Medulla oblongata (tissue), 1 donor: ENCODE measurements at regions not wholly inside any gene's neighbourhood (a gene's known extent, or its start where the extent isn't known, plus 50 kb on each side); places are given as distances from the start of the nearest gene placed in this dataset.
"Not testable (repeated sequence)": the region's sequence is repeated elsewhere in the genome, so short reads cannot be mapped to it uniquely, and the experiment has no call there.

Experiments used
- DNase-seq: peaks from one replicate; pipeline ENCODE4 v3.0.0-alpha.2; 2015; ENCODE audit errors: extremely low spot score

DNA sequence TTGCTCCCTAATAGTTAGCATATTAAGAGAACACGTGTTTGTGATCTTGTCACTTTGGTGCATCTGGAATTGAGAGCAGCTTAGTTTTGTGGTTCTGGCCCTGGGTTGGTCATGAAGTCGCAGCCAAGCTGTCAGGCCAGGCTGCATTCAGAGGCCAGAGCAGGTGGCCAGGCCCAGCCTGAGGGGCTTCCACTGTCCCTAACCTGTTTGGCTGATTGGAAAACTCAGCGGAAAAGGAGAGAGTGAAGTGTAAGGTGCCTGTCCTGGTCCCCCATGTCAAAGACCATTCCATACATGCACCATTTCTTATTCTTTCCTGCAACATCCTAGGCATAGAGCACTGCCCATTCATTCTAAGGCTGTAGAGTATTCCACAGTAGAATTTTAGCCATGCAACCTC is 111.5 kb upstream of the IGLL5 start:
- DNase-seq, result no peak

DNA sequence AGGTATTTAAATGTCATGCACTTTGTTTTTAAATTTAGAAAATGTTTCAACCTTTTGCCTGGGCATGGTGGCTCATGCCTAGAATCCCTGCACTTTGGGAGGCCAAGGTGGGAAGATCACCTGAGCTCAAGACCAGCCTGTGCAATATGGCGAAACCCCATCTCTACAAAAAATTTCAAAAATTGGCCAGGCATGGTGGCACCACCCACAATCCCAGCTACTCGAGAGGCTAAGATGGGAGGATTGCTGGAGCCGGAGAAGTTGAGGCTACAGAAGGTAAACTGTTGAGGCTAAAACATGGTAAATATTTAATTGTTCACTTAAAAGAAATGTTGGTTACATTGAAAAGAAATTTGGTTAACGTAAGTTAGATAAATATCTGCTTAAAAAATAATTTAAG is 108.4 kb upstream of the IGLL5 start:
- DNase-seq, result no peak

DNA sequence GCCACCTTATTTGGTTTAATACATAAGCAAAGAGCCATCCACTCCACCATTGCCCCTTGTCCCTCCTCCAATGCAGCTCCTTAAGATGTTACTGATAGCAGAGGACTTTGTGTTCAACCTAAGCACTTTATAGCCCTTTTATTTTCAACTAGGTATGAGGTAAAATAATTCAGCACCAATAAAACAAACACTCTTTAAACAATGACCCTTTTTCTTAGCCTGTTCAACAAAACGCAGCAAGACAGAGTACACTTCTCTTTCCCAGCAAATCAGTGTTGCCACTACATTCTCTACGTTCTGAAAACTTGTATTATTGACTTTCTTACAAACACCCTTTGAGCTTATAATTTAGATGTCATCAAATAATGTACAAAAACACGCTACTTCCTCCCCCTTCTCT is 104.0 kb upstream of the IGLL5 start:
- no peak for DNase-seq

DNA sequence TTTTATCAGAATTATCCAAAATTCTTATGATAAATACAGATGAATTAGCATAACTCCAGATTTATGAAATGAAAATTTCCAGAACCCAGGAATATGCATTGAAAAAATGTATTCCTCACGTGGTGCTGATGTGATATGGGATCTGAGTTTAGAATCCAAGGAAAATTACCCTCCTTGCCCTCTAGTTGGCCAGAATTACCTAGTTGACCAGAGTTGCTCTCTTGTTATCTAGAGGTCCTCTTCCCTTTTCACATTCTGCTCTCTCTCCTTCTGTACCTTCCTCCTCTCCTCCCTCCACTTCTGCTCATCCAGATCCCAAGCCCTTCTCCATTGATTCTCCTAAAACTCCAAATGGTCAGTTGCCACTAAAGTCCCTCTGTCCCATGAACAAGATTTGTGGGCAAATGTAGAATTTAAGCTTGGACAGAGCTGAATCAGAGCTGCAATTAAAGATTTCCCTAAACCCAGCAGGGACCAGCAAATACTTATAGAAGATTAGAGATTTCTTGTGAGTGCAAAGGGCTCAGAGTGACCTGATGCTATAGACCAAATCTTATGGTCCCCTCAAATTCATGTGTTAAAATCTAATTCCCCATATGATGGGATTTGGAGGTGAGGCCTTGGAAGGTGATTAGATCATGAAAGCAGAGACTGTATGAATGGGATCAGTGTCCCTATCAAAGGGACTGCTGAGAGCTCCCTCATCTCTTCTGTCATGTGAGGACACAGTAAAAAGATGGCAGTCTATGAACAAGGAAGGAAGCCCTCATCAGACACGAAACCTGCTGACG is 103.2 kb upstream of the IGLL5 start:
- no peak for DNase-seq

DNA sequence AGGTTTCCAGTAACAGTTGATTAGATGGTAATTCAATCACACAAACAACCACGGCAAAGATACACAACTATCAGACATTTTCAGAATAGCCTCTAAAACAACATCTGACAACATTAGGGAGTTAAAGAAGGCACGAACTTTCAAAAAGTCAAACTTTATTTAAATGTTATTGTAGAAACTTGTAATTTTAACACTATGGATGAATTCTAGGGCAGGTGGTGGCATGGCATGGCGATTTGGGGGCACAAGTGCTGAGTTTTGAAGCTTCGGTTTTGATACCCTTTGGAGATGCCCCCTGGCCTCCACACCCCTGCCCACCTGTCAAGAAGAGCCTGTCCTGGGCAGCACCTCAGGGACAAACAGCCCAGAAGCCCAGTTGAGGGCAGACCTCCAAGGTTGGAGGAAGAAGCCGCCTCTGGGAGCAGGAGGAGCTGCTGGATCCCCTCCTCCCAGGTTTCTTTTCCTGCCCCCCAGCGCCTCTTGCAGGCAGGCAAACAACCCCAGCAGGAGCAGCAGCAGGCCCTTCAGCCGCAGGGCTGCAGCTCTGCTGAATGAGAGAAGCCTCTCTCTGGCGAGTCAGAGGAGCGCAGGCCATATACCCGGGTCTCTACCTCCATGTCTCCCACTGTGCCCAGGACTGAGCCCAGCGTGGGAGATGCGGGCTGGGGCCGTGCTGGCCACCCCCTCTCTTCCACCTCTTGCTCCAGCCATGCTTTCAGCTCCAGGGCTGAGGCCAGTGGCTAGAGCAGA is 102.1 kb upstream of the IGLL5 start:
- no peak for DNase-seq

DNA sequence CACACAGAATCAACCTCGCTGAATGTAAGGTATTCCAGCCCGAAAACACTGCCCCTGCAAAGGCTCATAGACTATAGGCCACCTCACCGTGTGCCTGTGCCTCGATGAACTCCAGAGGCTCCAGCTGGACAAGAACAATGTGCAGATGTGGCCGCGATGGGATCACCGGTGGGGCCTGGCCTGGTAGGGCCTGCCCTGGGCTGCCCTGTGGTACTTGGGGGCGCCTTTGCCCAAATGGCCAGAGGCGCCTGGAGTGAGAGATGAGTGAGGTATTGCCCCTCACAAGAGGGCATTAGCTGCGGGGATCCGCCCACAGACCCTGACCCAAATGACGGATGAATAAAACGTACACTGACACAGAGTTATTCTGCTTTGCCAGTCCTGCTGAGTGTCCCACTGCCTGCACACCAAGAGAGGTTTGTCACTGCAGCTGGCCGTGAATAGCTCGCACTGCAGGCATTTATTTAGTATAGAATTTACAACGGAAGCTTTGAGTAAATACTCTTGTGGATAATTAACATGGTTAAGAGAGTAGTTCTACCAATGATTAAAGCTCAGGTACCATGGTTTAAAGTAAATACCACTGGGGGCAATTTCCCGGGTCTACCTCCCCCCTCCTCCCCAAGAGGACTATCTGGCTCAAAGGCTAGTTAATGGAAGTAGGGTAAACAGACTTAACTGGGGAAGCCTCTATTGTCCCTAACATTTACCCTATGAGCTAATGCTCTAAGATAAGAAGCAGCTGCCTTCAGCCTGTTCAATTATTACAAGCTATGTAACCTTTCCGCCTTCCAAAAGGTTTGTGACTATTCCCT is 101.1 kb upstream of the IGLL5 start:
- no peak for DNase-seq

DNA sequence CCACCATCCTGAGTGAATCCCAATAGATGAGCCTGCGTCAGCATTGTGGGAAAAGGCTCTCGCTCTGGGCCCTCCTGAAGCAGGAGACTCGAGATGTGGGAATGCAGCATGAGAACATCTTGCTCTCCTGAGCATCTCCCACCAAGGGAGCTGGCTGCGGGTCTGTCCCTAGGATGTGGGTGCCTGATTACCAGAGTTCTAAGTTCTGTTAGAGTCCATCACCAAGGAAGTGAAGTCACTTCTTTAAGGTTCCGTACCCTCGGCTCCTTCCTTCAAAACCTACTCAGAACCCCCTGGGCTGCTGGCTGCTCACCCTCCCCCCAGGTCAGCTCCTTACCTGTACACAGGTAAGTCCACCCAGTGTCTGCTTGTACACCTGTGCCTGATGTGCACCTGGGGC is 100.5 kb upstream of the IGLL5 start:
- no peak for DNase-seq

DNA sequence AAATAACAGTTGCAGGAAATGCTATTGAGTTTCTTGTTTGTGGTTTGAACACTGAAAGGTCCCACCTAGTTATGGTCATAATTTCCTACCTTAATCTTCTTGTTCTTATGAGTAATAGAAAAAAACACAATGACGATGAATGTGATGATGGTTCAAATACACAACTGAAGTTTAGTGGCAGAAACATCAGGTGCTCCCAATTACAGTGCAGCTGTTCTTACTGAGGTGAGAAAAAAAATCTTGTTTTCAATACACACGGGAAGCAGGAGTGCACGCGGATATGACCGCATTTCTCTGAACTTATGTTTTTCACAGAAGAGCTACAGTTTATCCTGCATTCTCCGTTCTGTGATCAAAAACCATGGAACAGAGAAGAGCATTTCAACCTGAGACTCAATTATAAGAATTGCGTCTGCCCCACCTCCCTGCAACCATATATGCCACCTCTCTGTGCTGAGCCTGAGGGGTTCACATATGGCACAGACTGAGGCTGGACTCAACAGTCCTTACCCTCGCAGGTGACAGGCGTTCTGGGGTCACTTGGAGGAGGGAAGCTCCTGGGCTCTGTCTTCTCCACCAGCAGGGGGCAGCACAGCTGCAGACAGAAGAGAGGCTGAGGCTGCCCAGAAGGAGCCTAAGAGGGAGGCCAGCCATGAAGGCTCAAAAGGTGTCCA is 99.7 kb upstream of the IGLL5 start:
- peak; percentile 63 for DNase-seq

DNA sequence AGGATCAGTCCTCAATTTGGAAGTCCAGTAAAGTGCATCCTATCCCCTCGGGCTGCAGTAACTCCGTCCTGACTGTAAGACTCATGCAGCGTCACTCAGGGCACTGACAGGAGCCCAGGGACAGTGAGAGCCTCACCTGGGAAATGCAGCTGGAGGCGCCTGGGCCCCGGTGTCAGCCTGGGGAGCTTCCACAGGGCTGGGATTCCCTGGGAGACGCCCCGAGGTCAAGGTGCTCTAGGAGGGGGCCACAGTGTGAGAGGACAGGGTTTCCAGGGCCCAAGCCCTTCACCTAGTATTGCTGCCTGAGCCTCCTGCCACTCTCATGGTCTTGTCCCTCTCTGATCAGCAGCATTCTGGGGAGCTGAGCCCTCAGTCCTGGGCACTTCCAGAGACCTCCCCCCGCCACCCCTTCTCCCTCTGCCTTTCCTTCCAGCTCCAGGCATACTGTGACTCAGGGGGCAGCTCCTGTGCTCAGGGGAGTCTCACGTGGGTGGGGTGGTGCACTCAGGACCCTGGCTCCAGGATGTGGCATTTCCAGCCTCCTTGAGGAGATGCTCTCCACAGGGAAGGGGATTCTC is 99.1 kb upstream of the IGLL5 start:
- no peak for DNase-seq

DNA sequence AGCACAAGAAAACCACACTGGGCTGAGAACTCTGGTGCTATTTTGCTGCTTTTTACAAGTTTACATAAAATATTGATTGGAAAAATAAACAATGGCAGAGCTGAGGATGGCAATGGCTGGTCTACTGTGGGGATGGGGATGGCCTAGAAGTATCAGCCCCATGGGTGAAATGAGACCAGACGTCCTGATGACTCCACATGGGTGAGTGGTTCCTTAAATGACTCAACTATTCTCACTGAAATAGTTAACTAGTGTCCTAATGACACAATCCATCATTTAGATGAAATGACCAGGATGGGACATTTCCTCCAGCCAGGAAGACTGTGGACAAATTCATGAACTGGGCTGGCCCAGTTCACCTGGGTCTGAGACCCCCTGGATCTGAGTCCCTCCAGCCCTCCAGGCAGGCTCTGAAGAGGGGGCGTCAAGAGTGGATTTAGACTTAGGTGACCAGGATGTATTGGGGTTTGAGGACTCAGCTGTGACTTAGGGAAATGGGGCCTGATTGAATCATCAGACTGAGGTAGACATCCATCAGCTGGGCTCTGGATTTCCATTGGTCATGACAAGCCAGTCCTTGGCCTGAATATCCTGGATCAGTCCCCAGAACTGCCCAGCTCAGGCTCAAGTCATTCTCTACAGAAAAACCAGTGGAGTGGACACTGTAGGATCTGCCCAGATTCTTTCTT is 98.2 kb upstream of the IGLL5 start:
- DNase-seq, result no peak

DNA sequence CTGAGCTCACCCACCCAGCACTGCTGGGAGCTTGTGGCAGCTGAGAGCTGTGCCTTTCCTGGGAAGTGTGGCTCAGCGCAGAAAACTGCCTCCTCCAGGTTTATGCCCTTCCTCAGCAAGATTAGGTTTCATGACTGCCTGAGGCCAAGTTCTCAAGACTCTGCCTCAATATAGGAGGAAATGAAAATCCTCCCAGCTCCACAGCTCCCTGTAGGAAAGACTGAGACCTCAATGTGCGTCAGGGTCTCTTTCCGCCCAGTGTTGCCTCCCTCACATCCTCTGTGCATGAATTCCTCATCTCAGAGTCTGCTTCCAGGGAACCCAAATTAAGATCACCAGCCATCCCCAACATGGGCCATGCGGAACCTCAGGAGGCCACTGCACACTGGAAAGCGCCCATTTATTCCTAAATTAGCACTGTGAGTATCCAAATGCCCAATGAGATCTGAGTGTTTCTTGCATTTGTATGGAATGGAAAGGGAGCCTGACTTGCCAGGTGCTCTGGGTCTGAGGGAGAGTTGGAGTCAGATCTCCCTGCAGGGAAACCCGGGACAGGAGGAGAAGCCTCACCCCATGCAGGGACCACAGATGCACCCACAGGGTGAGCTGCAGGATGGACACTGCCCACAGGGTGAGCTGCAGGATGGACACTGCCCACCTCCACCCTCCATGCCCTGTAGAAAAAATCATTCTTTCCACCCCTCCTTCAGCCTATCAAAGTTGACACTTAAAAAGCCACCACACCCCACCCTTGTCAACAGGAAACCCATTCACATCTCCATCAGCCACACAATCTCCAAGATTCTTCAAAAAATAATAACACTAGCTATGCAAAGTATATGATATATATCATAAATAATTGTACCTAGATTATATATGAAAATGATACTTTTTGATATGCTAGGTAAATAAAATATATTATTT is 97.4 kb upstream of the IGLL5 start:
- no peak for DNase-seq

DNA sequence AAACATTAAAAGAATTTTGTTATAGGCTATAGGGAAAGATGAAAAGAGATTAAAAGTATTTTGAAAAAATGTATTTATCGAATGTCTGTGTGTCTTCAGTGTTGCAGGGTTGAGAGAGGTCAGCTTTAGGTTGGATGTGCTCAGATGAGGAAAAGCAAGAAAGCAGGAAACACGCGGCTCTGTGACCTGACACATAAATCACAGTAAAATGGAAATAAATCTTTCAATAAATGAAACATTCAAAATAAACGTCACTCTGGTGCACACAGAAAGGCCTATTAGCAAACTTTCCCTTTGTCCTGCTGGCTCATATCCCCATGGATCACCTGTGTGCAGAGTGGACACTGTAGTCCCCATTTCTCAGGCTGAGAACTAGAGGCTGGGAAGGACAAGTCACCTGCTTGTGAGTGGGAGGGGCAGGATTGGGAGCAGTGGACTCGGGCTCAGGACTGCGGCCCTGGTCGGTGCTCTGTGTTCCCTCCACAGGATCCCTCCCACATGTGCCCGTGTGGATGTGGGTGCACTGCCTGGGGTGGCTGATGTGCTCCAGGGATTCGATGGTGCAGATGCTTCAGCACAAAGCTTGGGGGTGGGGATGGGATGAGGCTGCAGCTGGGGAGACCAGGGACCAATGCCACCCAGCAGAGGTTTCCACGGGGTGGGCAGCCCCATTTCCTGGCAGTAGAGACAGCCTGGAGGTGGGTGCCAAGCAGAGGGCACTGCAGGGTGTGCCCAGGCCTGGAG is 96.0 kb upstream of the IGLL5 start:
- DNase-seq, result no peak

DNA sequence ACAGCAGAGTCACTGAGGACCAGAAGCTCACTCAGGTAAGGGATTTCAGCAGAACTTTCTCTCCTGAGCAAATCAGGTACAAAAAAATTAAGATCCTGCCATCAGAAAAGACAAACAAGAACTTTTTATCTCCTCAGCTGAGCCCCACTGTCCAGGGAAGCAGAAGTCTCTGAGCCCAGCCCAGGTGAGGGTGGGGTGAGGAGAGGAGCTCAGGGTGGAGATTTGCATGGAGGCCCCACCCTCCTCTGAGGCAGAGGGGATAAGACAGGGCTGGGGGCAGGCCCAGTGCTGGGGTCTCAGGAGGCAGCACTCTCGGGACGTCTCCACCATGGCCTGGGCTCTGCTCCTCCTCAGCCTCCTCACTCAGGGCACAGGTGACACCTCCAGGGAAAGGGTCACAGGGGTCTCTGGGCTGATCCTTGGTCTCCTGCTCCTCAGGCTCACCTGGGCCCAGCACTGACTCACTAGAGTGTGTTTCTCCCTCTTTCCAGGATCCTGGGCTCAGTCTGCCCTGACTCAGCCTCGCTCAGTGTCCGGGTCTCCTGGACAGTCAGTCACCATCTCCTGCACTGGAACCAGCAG is 95.3 kb upstream of the IGLL5 start:
- not testable (repeated sequence) for DNase-seq

DNA sequence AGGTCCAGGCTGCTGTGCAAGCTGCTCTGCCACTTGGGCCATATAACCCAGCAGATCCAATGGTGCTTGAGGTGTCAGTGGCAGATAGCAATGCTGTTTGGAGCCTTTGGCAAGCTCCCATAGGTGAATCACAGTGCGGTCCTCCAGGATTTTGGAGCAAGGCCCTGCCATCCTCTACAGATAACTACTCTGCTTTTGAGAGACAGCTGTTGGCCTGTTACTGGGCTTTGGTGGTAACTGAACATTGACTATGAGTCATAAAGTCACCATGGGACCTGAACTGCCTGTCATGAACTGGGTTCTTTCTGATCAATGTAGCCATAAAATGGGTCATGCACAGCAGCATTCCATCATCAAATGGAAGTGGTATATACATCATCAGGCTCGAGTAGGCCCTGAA is 92.0 kb upstream of the IGLL5 start:
- not testable (repeated sequence) for DNase-seq

DNA sequence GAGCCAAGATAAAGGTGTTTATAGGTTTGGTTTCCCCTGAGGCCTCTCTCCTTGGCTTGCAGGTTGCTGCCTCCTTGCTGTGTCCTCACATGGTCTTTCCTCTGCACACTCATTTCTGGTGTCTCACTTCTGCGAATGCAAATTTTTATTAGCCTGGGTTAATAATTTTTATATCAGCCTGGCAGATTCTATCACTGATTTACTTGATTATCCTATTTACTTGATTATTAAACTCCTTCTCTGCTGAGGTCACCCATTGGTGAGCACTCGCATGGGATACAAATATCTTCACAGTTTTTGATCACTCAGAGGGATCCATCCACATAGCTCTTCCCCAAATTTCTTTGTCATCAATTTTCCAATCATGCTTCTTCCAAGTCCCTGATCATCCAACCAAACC is 90.9 kb upstream of the IGLL5 start:
- DNase-seq, result no peak

DNA sequence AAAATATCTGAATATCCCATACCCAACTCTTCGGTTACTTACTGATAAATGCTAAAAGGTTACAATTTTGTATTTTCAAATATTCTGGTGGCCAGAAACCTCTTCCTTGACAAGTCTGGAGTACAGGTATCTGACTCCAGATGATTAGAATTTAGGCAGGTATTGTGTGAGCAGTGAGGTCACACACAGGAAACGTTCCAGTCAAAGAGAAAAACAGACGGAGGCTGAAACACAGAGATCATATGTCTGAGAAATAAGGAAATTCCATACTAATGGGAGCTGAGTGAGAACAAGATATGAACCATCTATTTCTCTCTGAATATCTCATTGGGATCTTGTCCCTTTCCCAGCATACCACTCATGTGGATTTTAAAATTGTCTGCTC is 89.4 kb upstream of the IGLL5 start:
- no peak for DNase-seq

DNA sequence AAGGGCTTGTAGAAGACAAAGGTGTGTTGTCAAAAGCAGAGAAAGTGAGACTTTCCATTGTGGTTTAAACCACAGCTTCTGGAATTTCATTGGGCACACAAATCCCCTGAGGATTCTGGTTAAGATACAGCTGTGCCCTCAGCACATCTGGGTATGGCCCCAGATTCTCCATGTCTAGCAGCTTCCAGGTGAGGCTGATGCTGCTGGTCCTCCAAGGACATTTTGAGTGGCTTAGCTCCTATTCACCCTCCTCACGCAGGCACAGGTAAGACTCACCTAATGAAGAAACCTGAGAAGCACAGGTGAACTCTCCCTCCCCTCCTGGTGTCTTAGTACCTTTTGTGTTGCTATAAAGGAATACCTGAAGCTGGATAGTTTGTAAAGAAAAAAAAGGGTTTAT is 88.9 kb upstream of the IGLL5 start:
- DNase-seq, result no peak

DNA sequence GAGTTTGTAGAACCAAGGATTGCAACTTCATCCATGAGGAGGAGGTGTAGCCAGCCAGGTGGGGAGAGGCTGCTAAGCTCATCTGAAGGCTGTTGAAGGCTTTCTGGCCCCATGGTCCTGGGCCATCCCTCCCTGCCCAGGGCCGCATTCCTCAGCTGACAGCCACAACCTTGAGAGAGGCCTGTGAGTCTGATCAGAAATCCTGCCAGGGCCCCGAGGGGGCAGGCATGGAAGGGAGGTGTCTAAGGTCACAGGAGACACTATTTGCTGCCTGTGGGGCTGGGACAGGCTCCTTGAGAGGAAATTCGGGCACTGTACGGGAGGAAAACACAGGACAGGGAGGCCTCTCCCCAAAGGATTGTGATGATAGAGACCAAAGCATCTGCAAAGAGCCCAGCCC is 88.1 kb upstream of the IGLL5 start:
- DNase-seq, result no peak

DNA sequence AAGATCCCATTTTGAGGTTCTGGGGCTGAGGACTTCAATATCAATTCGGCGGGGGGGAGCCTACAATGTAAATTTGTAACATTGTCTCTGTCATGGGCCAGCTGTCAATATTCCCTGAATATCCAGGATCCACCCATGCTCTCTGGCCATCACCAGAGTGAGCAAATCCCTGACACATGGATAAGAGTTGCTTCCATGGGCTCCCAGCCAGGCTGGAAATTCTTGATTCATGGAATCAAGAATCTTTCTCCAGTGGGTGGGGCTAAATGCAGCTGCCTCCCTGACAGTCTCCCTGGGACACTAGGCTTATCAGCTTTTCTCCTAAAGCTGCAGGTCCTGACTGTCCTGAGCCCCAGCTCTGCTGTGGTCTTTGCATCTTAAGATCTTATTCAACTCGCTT is 86.9 kb upstream of the IGLL5 start:
- no peak for DNase-seq
